ENCODE measurements at regions not wholly inside any gene's neighbourhood (a gene's known extent, or its start where the extent isn't known, plus 50 kb on each side); places are given as distances from the start of the nearest gene placed in this dataset.

DNA sequence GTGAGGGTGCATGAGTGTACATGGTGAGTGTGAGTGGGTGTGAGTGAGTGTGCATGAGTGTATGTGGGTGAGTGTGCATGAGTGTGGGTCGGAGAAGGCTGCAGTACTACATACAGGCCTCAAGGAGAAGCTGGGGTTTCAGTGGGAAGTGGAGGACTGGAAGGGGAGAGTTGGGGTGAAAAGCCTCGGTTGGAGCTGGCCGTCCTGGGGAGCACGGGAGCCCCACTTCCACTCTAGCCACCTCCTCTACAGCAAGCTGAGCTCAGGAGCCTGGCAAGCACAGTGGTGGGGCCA, 68.7 kb upstream of the HPCAL1 start:
- no peak for TF ChIP-seq POLR2AphosphoS5 (IDR thresholded peaks at IDR 0.05; ENCODE audit: borderline replicate concordance, low read depth, low read length)
- no peak for TF ChIP-seq EZH2 (IDR thresholded peaks at IDR 0.05)
- no peak for TF ChIP-seq FOXP2 (optimal IDR thresholded peaks at IDR 0.05; ENCODE audit: control extremely low read depth, extremely low read length, insufficient read depth)

All from SK-N-MC (cell line).